Mesothelial cell of epicardium (in vitro differentiated cells): ENCODE measurements at regions not wholly inside any gene's neighbourhood (a gene's known extent, or its start where the extent isn't known, plus 50 kb on each side); places are given as distances from the start of the nearest gene placed in this dataset.

Experiments
- DNase-seq, 2 experiments: peaks; one replicate each; pipeline ENCODE4 v3.0.0; 2021; ENCODE audit warnings: low spot score in 2 of 2; ENCODE audit not compliant: unreplicated experiment in 2 of 2
- H3K27ac Mint-ChIP-seq: 2 replicates; pipeline ENCODE4 v1.8.0; 2021; ENCODE audit warnings: mixed read lengths
- H3K27me3 Mint-ChIP-seq: 2 replicates; pipeline ENCODE4 v1.8.0; 2021; ENCODE audit warnings: low read depth, mixed read lengths
- H3K36me3 Mint-ChIP-seq: 2 replicates; pipeline ENCODE4 v1.8.0; 2021; ENCODE audit warnings: mixed read lengths
- H3K4me1 Mint-ChIP-seq: 2 replicates; pipeline ENCODE4 v1.8.0; 2021; ENCODE audit warnings: mixed read lengths
- H3K4me3 Mint-ChIP-seq: 2 replicates; pipeline ENCODE4 v1.8.0; 2021; ENCODE audit warnings: mild to moderate bottlenecking, moderate library complexity, mixed read lengths
- H3K9me3 Mint-ChIP-seq: 2 replicates; pipeline ENCODE4 v1.8.0; 2021; ENCODE audit warnings: mixed read lengths
- TF ChIP-seq, protein P1 (sequence below): fragments of 200-600 bp; sonication (generic); IDR thresholded peaks from one replicate; pipeline ENCODE4 v1.5.0; 2021; ENCODE audit warnings: antibody characterized with exemption; ENCODE audit not compliant: unreplicated experiment

- no peaks in the 10 kb centered on the region for H3K27me3 Mint-ChIP-seq
- H3K36me3 Mint-ChIP-seq, result no peaks in the 10 kb centered on the region
- no peak overlapping the region for H3K27ac Mint-ChIP-seq
Observed at GRCh38 chr3:83882701-83883100, 1076.1 kb upstream of the CADM2 start.

DNA sequence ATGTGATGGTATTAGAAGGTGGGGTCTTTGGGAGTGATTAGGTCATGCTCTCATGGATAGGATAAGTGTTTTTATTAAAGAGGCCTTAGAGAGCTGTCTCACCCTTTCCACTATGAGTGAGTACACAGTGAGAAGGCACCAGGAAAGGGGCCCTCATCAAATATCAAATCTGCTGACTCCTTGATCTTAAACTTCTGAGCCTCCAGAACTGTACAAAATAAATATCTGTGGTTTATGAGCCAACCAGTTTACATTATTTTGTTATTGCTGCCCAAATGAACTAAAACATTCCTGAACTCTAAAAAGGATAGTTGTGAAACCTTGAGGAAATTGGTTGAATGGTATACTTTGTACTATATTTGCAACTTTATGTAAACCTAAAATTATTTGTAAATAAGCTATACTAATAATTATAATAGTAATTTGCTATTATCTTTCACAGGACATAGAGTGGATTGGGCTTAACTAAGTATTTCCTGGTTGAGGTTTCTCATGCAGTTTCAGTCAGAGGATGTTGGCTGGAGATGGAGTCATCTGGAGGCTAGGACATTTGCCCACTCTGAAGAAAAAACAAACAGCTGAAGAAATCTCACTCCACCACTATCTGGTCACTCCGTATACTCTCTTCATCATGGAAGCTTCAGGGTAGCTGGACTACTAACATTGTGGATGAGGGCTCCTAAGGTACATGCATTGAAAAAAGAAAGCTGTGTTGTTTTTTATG is 1068.6 kb upstream of the CADM2 start:
- Mint-ChIP-seq H3K9me3 (no peaks in the 10 kb centered on the region), H3K27me3 (no peaks in the 10 kb centered on the region), H3K36me3 (no peaks in the 10 kb centered on the region), H3K27ac (no peak overlapping the region), H3K4me1 (no peaks in the 10 kb centered on the region), H3K4me3 (no peak overlapping the region)
- TF ChIP-seq, protein P1, sequence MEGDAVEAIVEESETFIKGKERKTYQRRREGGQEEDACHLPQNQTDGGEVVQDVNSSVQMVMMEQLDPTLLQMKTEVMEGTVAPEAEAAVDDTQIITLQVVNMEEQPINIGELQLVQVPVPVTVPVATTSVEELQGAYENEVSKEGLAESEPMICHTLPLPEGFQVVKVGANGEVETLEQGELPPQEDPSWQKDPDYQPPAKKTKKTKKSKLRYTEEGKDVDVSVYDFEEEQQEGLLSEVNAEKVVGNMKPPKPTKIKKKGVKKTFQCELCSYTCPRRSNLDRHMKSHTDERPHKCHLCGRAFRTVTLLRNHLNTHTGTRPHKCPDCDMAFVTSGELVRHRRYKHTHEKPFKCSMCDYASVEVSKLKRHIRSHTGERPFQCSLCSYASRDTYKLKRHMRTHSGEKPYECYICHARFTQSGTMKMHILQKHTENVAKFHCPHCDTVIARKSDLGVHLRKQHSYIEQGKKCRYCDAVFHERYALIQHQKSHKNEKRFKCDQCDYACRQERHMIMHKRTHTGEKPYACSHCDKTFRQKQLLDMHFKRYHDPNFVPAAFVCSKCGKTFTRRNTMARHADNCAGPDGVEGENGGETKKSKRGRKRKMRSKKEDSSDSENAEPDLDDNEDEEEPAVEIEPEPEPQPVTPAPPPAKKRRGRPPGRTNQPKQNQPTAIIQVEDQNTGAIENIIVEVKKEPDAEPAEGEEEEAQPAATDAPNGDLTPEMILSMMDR, result no peak
- no peak for DNase-seq

More at GRCh38 chr3:83882701-83883100, 1076.1 kb upstream of the CADM2 start:
- Mint-ChIP-seq H3K4me3 (no peak overlapping the region), H3K4me1 (no peaks in the 10 kb centered on the region), H3K9me3 (no peaks in the 10 kb centered on the region)
- DNase-seq, result no peak
- TF ChIP-seq, protein P1, result no peak

DNA sequence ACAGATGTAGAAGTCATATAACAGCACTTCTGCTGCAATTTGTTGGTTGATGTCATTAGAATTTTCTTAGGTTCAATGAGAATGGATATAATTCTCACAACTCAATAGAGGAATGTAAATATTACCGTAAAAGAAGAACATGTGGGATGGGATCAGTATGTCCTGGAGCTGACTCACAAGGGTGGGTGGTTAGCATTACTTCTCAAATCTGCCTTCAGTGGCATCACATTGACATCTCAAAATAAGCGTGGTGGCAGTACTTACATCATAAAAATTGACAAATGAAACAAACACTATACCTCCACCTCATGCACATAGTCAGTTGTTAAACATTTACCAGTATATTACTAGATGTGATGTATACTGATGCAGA is 1068.0 kb upstream of the CADM2 start:
- H3K27ac Mint-ChIP-seq, result no peak overlapping the region
- no peaks in the 10 kb centered on the region for H3K9me3 Mint-ChIP-seq
- DNase-seq, result no peak
- TF ChIP-seq, protein P1, result no peak
- H3K4me3 Mint-ChIP-seq, result no peak overlapping the region
- peaks cover 2% of the 10 kb centered on the region for H3K27me3 Mint-ChIP-seq
- H3K36me3 Mint-ChIP-seq, result no peaks in the 10 kb centered on the region
- H3K4me1 Mint-ChIP-seq, result no peaks in the 10 kb centered on the region

- Mint-ChIP-seq H3K4me3 (no peak overlapping the region), H3K27ac (no peak overlapping the region), H3K36me3 (no peaks in the 10 kb centered on the region), H3K4me1 (no peaks in the 10 kb centered on the region), H3K9me3 (no peaks in the 10 kb centered on the region), H3K27me3 (peaks cover 2% of the 10 kb centered on the region)
- DNase-seq, result no peak
- TF ChIP-seq, protein P1, result no peak
Observed at GRCh38 chr3:83894223-83894622, 1064.6 kb upstream of the CADM2 start.

DNA sequence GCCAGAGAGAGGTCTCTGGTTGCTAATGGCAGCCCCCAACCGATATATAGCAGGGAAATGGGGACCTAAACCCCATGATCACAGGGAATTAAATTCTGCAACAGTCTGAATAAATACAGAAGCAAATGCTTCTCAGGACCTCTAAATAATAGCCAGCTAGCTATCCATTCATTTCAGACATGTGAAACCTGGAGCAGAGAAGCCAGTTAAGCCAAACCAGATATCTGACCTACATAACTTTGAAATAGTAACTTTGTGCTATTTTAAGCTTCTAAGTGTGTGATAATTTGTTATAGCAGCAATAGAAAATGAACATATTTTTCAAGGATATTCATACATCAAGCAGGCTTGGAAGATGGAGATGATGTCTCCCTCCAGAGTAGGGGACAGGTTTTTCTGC is 1062.9 kb upstream of the CADM2 start:
- no peaks in the 10 kb centered on the region for H3K4me1 Mint-ChIP-seq
- DNase-seq, result no peak
- H3K27me3 Mint-ChIP-seq, result peaks cover 2% of the 10 kb centered on the region
- no peaks in the 10 kb centered on the region for H3K9me3 Mint-ChIP-seq
- no peaks in the 10 kb centered on the region for H3K36me3 Mint-ChIP-seq
- H3K4me3 Mint-ChIP-seq, result no peak overlapping the region
- TF ChIP-seq, protein P1, result no peak
- H3K27ac Mint-ChIP-seq, result no peak overlapping the region
